WTC11 (cell line): ENCODE measurements at regions not wholly inside any gene's neighbourhood (a gene's known extent, or its start where the extent isn't known, plus 50 kb on each side); places are given as distances from the start of the nearest gene placed in this dataset.

ENCODE experiments used
- ATAC-seq: fragments of 200-7000 bp; cut with Tn5 transposase; 2 replicates; pipeline ENCODE4 v1.10.0; 2021; ENCODE audit warnings: mild to moderate bottlenecking, moderate library complexity
- CTCF ChIA-PET: fragments of 300-600 bp; sonication (Branson Sonifier 250); formaldehyde crosslinking; loops from one replicate; lab custom pipeline; 2021; ENCODE audit warnings: antibody characterized with exemption; lab: Charles Lee
- POLR2A ChIA-PET: fragments of 350-600 bp; sonication (Branson Sonifier 250); formaldehyde crosslinking; loops from one replicate; lab custom pipeline; 2021; ENCODE audit warnings: antibody characterized with exemption; lab: Charles Lee
- DNase-seq: peaks from one replicate; pipeline ENCODE4 v3.0.0; 2021; ENCODE audit warnings: low spot score
- H3K27ac Mint-ChIP-seq: 2 replicates; pipeline ENCODE4 v1.8.0; 2021; ENCODE audit warnings: mixed read lengths
- H3K27me3 Mint-ChIP-seq: 2 replicates; pipeline ENCODE4 v1.8.0; 2021; ENCODE audit warnings: low read depth, mild to moderate bottlenecking, moderate library complexity, mixed read lengths
- H3K36me3 Mint-ChIP-seq: 2 replicates; pipeline ENCODE4 v1.8.0; 2021; ENCODE audit warnings: mixed read lengths
- H3K4me1 Mint-ChIP-seq: 2 replicates; pipeline ENCODE4 v1.8.0; 2022; ENCODE audit warnings: mixed read lengths
- H3K4me3 Mint-ChIP-seq: 2 replicates; pipeline ENCODE4 v1.8.0; 2021; ENCODE audit warnings: mild to moderate bottlenecking, moderate library complexity, mixed read lengths
- H3K9me3 Mint-ChIP-seq: 2 replicates; pipeline ENCODE4 v1.8.0; 2021; ENCODE audit warnings: mixed read lengths
- CBFB ChIP-seq: sonication (generic); formaldehyde crosslinking; IDR thresholded peaks from 2 replicates; pipeline ENCODE4 v1.8.1; 2022; ENCODE audit warnings: mild to moderate bottlenecking, low read depth, missing genetic modification reagents
- CREM ChIP-seq: sonication (generic); formaldehyde crosslinking; IDR thresholded peaks from 2 replicates; pipeline ENCODE4 v1.8.1; 2022; ENCODE audit warnings: mild to moderate bottlenecking, missing genetic modification reagents, moderate library complexity
- E2F1 ChIP-seq: sonication (generic); formaldehyde crosslinking; IDR thresholded peaks from 2 replicates; pipeline ENCODE4 v1.8.0; 2022; ENCODE audit warnings: mild to moderate bottlenecking, missing genetic modification reagents
- FOXK1 ChIP-seq: sonication (generic); formaldehyde crosslinking; IDR thresholded peaks from 2 replicates; pipeline ENCODE4 v1.8.0; 2022; ENCODE audit warnings: mild to moderate bottlenecking, moderate library complexity, missing genetic modification reagents
- FOXP1 ChIP-seq: sonication (generic); formaldehyde crosslinking; IDR thresholded peaks from 2 replicates; pipeline ENCODE4 v1.8.0; 2022; ENCODE audit warnings: missing genetic modification reagents, mild to moderate bottlenecking, moderate library complexity, borderline replicate concordance
- FOXP4 ChIP-seq: sonication (generic); formaldehyde crosslinking; IDR thresholded peaks from 2 replicates; pipeline ENCODE4 v1.8.0; 2022; ENCODE audit warnings: mild to moderate bottlenecking, missing genetic modification reagents
- GABPB1 ChIP-seq: sonication (generic); formaldehyde crosslinking; IDR thresholded peaks from 2 replicates; pipeline ENCODE4 v1.8.1; 2023; ENCODE audit warnings: mild to moderate bottlenecking, missing genetic modification reagents
- HMGXB4 ChIP-seq: sonication (generic); formaldehyde crosslinking; IDR thresholded peaks from 2 replicates; pipeline ENCODE4 v1.8.1; 2023; ENCODE audit warnings: mild to moderate bottlenecking, moderate library complexity, missing genetic modification reagents
- IRF2 ChIP-seq: sonication (generic); formaldehyde crosslinking; IDR thresholded peaks from 2 replicates; pipeline ENCODE4 v1.8.0; 2022; ENCODE audit warnings: low read depth, missing genetic modification reagents, borderline replicate concordance
- JUN ChIP-seq: sonication (generic); formaldehyde crosslinking; IDR thresholded peaks from 2 replicates; pipeline ENCODE4 v1.8.0; 2023; ENCODE audit warnings: mild to moderate bottlenecking, missing genetic modification reagents
- NR2C2 ChIP-seq: sonication (generic); formaldehyde crosslinking; IDR thresholded peaks from 2 replicates; pipeline ENCODE4 v1.8.0; 2022; ENCODE audit warnings: mild to moderate bottlenecking, missing genetic modification reagents
- RORB ChIP-seq: fragments of 250-450 bp; sonication (Bioruptor Pico); IDR thresholded peaks from 2 replicates; pipeline ENCODE4 v1.9.0; 2021; ENCODE audit warnings: mild to moderate bottlenecking
- SMAD4 ChIP-seq: sonication (generic); formaldehyde crosslinking; IDR thresholded peaks from 2 replicates; pipeline ENCODE4 v1.8.0; 2022; ENCODE audit warnings: mild to moderate bottlenecking, missing genetic modification reagents
- SOX15 ChIP-seq: fragments of 250-450 bp; sonication (Bioruptor Pico); IDR thresholded peaks from 2 replicates; pipeline ENCODE4 v1.9.0; 2021; ENCODE audit warnings: mild to moderate bottlenecking
- ZNF121 ChIP-seq: sonication (generic); formaldehyde crosslinking; IDR thresholded peaks from 2 replicates; pipeline ENCODE4 v1.8.0; 2023; ENCODE audit warnings: missing genetic modification reagents
- ZNF138 ChIP-seq: sonication (generic); formaldehyde crosslinking; conservative IDR thresholded peaks from 2 replicates; pipeline ENCODE4 v1.8.1; 2022; ENCODE audit warnings: mild to moderate bottlenecking, moderate library complexity, missing genetic modification reagents
- ZNF219 ChIP-seq: sonication (generic); formaldehyde crosslinking; IDR thresholded peaks from 2 replicates; pipeline ENCODE4 v1.8.0; 2023; ENCODE audit warnings: missing genetic modification reagents, mild to moderate bottlenecking, borderline replicate concordance
- ZNF416 ChIP-seq: fragments of 250-450 bp; sonication (Bioruptor Pico); IDR thresholded peaks from 2 replicates; pipeline ENCODE4 v1.9.0; 2021; ENCODE audit warnings: mild to moderate bottlenecking, inconsistent platforms
- ZNF425 ChIP-seq: fragments of 250-450 bp; sonication (Bioruptor Pico); conservative IDR thresholded peaks from 2 replicates; pipeline ENCODE4 v1.9.0; 2021; ENCODE audit warnings: mild to moderate bottlenecking
- ZNF512 ChIP-seq: sonication (generic); formaldehyde crosslinking; IDR thresholded peaks from 2 replicates; pipeline ENCODE4 v1.8.1; 2022; ENCODE audit warnings: missing genetic modification reagents, borderline replicate concordance
- TF ChIP-seq, protein P1 (sequence below): sonication (generic); formaldehyde crosslinking; IDR thresholded peaks from 2 replicates; pipeline ENCODE4 v1.8.1; 2023; ENCODE audit warnings: mild to moderate bottlenecking, missing genetic modification reagents
- TF ChIP-seq, protein P2 (sequence below): sonication (generic); formaldehyde crosslinking; IDR thresholded peaks from 2 replicates; pipeline ENCODE4 v1.8.0; 2023; ENCODE audit warnings: mild to moderate bottlenecking, missing genetic modification reagents

GRCh38 chr9:13646500-13647021 is 367.1 kb upstream of the MPDZ start:
- ChIA-PET POLR2A (no interaction called here), CTCF (no interaction called here)
- H3K36me3 Mint-ChIP-seq, result no peaks in the 10 kb centered on the region; the same call in 1 of the 2 replicates
- no peak overlapping the region for H3K27ac Mint-ChIP-seq
- H3K27me3 Mint-ChIP-seq, result no peaks in the 10 kb centered on the region
- H3K4me3 Mint-ChIP-seq, result no peak overlapping the region
- no peak for ATAC-seq
- DNase-seq, result no peak
- H3K4me1 Mint-ChIP-seq, result no peaks in the 10 kb centered on the region; the same call in 1 of the 2 replicates
- peaks cover 24% of the 10 kb centered on the region for H3K9me3 Mint-ChIP-seq
- no peak for TF ChIP-seq ZNF219 (CRISPR knock-in tag)
- TF ChIP-seq, protein P1, sequence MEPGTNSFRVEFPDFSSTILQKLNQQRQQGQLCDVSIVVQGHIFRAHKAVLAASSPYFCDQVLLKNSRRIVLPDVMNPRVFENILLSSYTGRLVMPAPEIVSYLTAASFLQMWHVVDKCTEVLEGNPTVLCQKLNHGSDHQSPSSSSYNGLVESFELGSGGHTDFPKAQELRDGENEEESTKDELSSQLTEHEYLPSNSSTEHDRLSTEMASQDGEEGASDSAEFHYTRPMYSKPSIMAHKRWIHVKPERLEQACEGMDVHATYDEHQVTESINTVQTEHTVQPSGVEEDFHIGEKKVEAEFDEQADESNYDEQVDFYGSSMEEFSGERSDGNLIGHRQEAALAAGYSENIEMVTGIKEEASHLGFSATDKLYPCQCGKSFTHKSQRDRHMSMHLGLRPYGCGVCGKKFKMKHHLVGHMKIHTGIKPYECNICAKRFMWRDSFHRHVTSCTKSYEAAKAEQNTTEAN (CRISPR knock-in tag), result no peak
- no peak for TF ChIP-seq NR2C2 (CRISPR knock-in tag)
- no peak for TF ChIP-seq HMGXB4 (CRISPR knock-in tag)
- TF ChIP-seq IRF2 (CRISPR knock-in tag), result no peak
- no peak for TF ChIP-seq SMAD4 (CRISPR knock-in tag)
- no peak for TF ChIP-seq ZNF416 (CRISPR knock-in tag)
- TF ChIP-seq RORB (CRISPR knock-in tag), result no peak
- no peak for TF ChIP-seq ZNF425 (CRISPR knock-in tag)
- no peak for TF ChIP-seq ZNF138 (CRISPR knock-in tag)
- TF ChIP-seq CREM, result no peak
- TF ChIP-seq ZNF512 (CRISPR knock-in tag), result no peak
- TF ChIP-seq SOX15 (CRISPR knock-in tag), result no peak
- no peak for TF ChIP-seq E2F1 (CRISPR knock-in tag)

- Mint-ChIP-seq H3K9me3 (peaks cover 27% of the 10 kb centered on the region), H3K4me3 (no peak overlapping the region), H3K27ac (no peak overlapping the region), H3K4me1 (no peaks in the 10 kb centered on the region; the same call in 1 of the 2 replicates), H3K36me3 (0 out of 2 replicates have a peak, but pooled peaks cover under 1% of the 10 kb centered on the region), H3K27me3 (no peaks in the 10 kb centered on the region)
- DNase-seq, result no peak
- no peak for ATAC-seq
- CTCF ChIA-PET, result no interaction called here
- POLR2A ChIA-PET, result no interaction called here
- TF ChIP-seq JUN (no peak), ZNF121 (CRISPR knock-in tag) (no peak), CBFB (no peak), FOXP4 (no peak), SOX15 (CRISPR knock-in tag) (no peak), FOXP1 (no peak), E2F1 (CRISPR knock-in tag) (no peak), FOXK1 (CRISPR knock-in tag) (no peak), GABPB1 (CRISPR knock-in tag) (no peak)
- TF ChIP-seq, protein P2, sequence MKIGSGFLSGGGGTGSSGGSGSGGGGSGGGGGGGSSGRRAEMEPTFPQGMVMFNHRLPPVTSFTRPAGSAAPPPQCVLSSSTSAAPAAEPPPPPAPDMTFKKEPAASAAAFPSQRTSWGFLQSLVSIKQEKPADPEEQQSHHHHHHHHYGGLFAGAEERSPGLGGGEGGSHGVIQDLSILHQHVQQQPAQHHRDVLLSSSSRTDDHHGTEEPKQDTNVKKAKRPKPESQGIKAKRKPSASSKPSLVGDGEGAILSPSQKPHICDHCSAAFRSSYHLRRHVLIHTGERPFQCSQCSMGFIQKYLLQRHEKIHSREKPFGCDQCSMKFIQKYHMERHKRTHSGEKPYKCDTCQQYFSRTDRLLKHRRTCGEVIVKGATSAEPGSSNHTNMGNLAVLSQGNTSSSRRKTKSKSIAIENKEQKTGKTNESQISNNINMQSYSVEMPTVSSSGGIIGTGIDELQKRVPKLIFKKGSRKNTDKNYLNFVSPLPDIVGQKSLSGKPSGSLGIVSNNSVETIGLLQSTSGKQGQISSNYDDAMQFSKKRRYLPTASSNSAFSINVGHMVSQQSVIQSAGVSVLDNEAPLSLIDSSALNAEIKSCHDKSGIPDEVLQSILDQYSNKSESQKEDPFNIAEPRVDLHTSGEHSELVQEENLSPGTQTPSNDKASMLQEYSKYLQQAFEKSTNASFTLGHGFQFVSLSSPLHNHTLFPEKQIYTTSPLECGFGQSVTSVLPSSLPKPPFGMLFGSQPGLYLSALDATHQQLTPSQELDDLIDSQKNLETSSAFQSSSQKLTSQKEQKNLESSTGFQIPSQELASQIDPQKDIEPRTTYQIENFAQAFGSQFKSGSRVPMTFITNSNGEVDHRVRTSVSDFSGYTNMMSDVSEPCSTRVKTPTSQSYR (CRISPR knock-in tag), result no peak
Observed at GRCh38 chr9:13645557-13645956, 366.1 kb upstream of the MPDZ start.
